Femur (tissue), 1 donor: ENCODE measurements at regions not wholly inside any gene's neighbourhood (a gene's known extent, or its start where the extent isn't known, plus 50 kb on each side); places are given as distances from the start of the nearest gene placed in this dataset.
A peak's percentile ranks its signal among the peaks of the same experiment; 100 is the strongest.

Experiments used
- DNase-seq: peaks from one replicate; pipeline ENCODE4 v3.0.0-alpha.2; 2017

DNA sequence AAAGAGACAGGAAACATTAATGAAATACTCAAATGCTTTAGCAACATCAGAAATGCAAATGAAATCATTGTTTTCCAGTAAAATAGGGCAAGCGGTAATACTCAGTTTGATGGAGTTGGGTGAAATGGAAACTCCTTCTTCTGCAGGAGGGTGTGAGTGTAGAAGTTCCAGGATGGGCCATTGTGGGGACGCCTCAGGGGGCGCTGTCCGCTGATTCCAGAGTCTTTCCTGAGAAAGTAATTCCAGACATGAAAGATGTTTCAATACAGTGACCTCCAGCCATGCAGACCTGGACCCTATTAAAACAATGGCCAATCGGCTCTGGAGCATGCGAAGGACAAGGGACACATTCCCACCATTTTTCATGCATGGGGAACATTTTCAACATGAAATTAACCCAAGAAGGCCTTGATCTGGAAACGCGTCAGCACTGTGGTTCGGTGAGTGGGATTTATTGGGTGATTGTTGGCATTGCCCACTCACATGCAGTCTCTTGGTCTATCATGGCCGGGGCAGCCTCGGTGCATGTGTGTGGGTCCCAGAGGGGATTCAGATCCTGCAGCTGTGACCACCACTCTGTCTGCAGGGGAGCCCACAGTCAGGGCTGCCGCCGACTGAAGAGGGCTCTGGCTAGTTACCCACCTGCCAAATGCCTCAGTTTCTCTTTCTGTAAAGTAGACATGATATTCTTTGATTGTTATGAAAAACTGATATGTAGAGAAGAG is 132.6 kb upstream of the IRX4 start:
- DNase-seq = no peak

- no peak for DNase-seq
Measured at GRCh38 chr5:2014058-2014610, 131.4 kb upstream of the IRX4 start.

DNA sequence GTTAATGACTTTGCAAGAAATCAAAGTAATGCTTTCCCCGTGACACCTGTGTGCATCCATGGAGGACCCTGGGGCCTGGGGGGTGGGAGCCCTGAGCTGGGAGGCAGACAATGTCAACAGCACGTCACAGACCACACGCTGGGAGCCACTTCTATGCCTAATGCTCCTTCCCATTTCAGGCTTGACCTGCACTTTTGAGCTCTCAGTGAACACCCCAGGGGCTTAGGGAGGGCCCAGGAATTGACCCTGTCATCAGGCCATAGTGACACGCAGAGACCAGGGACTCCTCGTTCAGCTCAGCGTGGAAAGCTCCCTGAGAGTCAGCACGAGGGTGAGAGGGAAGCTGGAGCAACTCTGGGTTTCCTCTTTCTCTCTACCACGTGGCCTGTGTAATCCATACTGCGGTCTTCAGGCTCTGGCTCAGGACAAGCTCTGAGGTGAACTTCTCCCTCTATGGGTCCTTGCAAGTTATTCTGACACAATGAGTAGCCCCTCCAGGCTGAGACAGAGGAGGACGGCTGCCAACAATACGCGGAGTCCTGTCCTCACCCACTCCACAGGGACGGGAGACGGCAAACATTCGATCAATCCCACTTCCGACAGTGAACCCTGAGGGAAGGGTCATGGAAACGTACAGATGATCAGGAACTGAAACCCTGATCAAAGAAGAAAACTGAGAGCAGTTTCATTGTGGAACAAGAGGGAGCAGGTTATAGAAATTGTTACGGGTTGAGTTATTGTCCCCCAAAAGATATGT is 130.8 kb upstream of the IRX4 start:
- DNase-seq = no peak

GRCh38 chr5:2012885-2013284 is 130.2 kb upstream of the IRX4 start:
- DNase-seq = no peak

GRCh38 chr5:2011481-2012411 is 129.0 kb upstream of the IRX4 start:
- DNase-seq = no peak

- no peak for DNase-seq
Measured at GRCh38 chr5:2010940-2011339, 128.2 kb upstream of the IRX4 start.

GRCh38 chr5:2009986-2010914 is 127.5 kb upstream of the IRX4 start:
- no peak for DNase-seq

DNA sequence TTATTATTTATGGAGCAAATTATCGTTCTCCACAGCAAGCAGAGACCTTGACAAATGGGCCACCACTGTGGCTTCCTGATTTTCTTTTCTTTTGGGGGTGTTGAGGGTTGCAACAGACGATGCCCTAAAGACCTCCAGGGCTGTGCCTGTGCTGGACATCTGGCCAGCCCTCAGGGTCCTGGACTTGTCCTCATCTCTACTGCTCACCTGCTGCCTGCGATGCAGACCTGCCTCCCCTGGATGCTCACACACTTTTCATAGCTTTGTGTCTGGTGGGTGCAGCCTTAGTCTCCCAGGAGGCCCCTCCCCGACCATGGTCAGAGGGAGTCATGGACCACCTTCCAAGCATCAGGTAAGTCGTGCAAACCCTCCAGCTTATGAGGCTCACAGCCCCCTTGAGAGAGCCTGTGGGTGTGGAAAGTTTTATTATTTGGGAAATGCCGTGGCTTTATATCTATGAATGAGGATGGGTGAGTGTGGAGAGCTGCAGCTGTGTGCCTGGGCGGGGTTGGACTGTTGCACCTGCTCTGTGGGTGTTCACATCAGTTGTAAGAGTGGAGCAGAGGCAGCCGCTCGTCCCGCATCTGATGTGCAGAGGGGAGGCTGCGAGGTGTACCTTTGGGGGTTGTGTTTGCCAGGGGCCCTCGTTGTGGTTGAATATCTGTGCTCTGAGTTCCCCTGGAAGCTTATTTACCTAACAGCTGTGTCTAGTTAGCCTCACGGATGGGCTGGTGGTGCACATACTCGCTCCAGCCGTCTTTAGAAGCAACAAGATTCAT is 126.3 kb upstream of the IRX4 start:
- no peak for DNase-seq

- DNase-seq = peak; percentile 62
Measured at GRCh38 chr5:2007878-2008501, 125.3 kb upstream of the IRX4 start.

GRCh38 chr5:2007496-2007877 is 124.8 kb upstream of the IRX4 start:
- DNase-seq = peak; percentile 34

DNA sequence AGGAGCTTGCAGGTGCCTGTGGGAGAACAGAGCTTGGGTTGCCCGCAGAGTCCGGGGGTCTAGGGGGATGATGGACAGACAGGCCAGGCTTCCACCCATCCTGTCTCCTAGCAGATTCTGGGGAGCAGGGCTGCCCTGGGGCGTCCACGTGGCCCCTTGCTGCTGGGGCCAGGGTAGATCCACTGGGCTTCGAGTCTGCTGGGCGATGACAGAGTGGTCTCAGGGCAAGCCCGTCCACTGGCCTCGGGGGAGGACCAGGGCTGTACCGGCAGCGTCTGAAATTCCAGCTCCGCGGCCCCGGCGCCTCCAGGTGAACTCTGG is 124.2 kb upstream of the IRX4 start:
- DNase-seq = no peak

DNA sequence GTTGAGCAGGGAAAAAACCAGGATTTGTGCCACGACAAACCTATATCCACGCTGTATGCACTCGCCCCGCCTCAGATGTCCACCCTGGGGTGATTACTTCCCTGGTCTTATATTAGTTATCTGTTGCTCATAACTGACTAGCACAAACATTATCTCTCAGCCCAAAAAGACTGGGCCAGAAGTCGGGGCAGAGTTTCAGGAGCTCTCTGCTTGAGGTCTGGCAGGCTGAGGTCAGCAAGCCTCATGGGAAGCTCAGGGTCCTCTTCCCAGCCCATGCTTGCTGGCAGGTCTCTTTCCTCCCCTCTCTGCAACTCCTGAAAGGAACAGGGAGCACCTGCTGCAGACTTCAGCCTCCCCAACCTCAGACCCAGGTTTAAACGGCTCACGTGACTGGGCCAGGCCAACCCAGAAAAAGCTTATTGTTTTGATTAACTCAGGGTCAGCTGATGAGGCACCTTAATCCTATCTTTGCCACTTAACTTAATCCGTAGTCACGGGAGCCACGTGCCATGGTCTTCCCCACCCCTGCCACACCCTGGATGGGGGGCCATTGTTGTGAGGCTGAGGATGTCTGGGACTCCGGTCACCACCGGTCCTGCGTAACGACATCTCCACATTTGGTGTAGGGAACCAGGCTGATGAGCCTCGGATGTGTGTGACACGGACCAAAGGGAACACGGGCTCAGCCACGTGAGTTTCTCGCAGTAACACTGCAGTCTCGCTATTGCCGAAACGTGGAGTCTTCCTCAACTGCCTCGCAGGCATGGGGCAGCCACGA is 123.7 kb upstream of the IRX4 start:
- DNase-seq = no peak

DNA sequence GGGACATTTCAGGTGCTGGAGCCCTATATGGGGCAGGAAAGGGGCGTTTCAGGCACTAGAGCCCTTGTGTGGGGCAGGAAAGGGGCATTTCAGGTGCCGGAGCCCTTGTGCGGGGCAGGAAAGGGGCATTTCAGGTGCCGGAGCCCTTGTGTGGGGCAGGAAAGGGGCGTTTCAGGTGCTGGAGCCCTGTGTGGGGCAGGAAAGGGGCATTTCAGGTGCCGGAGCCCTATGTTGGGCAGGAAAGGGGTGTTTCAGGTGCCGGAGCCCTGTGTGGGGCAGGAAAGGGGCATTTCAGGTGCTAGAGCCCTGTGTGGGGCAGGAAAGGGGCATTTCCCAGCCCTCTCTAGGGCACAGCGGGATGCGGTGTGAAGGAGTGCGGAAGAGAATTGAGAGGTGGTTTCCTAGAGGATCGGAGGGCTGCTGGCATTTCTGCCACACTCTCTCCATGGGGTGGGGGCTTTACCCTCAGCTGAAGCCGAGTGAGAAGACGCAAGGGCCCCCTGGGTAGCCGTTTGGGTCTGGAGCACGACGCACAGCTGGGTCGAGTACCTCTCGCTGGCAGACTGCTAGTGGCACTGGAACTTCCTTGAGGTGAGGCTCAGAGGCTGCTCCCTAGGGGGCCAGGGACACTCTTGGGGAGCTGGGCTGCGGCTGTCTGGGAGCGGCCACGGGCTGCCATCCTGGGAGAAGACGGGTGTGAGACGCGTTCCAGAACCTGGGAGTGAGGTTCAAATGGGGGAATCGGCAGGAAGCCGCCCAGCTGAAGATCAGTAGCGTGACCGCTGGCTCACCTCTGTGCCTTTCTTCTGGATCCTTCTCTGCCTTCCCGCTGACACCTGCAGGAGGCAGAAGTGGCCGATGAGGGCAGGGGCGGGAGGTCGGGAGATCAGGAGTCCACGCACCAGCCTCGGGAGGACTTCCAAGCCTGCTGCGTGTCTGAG is 122.6 kb upstream of the IRX4 start:
- DNase-seq = no peak

DNA sequence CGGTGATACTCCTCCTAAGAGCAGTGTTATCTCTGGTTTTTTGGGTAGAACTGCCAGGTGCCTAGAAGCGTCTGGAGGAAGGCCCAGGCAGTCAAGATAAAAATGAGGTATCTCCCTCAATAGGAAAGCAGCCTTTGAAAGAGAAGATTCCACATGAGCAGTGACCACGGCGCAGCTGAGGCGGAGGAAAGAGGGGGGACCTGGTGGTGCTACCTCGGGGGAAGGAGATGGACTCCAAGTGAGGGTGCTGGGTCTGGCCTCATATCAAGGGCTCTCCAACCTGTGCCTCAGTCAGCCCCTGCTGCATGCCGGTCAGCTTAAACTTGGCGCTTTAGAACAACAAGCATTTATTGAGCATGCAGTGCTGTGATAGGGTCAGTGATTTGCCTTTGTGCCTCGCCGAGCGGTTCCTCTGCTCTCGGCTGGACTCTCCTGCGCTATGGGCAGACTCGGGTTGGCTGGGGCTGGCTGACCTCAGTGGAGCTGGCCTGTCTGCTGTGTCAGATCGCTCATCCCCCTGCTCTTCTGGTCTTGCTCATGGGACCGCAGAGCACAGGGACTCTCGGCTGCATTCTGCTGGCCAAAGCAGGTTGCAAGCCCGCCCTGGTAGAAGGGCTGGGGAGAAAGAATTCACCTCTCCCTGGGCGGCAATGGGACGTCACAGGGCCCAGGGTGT is 121.1 kb upstream of the IRX4 start:
- DNase-seq = no peak

DNA sequence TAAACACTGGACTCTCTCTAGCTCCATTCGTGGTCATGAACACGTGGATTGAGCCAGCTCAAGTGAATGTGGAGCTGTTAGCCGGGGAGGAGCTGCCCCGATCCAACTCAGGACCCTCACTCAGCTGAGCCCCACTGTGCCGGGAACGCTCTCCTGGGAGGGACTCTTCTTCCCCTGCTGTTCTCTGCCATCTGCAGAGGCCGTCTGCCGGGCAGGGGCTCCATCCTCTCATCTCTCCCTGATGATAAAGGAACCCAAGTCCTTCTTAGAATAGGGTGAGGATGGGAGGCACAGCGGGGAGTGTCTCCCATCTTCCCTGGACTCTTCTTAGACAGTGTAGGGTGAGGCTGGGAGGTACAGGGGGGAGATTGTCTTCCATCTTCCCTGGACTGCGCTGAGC is 120.5 kb upstream of the IRX4 start:
- DNase-seq = no peak

DNA sequence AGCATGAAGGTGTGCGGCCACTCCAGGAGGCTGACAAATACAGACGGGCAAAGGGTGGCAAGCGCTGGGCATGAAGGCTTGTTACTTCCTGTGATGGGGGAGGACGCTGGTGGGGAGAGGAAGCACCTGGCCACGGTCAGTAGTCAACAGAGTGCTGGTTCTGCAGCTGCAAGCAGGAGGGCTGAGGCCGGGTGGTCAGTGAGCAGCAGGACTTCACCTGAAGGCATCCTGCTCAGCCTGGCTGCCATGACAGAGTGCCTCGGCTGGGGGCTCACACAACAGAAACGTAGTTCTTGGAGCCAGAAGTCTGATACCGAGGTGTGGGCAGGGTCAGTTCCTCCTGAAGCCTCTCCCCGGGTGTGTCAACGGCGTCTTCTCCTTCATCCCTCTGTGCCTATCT is 118.6 kb upstream of the IRX4 start:
- DNase-seq = no peak

- DNase-seq = no peak
Measured at GRCh38 chr5:2000591-2000990, 117.9 kb upstream of the IRX4 start.

GRCh38 chr5:1999794-2000193 is 117.1 kb upstream of the IRX4 start:
- DNase-seq = no peak
